Peyer's patch (tissue), 4 donors: ENCODE measurements at regions not wholly inside any gene's neighbourhood (a gene's known extent, or its start where the extent isn't known, plus 50 kb on each side); places are given as distances from the start of the nearest gene placed in this dataset.

Source experiments
- CTCF ChIP-seq, 6 experiments: fragments of 450-650 bp in 4 of 6; fragments of 200-600 bp in 2 of 6; sonication (generic) in 1 of 6; IDR thresholded peaks; one replicate each; pipeline ENCODE4 v1.5.1; 2017 to 2019; ENCODE audit warnings: antibody characterized with exemption in 6 of 6, mild to moderate bottlenecking in 3 of 6, moderate library complexity in 1 of 6
- POLR2A ChIP-seq, 2 donors: fragments of 450-650 bp; IDR thresholded peaks; one replicate each; pipeline ENCODE4 v1.5.1; 2017; ENCODE audit warnings: antibody characterized with exemption in 2 of 2, mild to moderate bottlenecking in 2 of 2, moderate library complexity in 2 of 2

- TF ChIP-seq POLR2A (IDR thresholded peaks at IDR 0.05) (no peak), CTCF (IDR thresholded peaks at IDR 0.05) (no peak)
Measured at GRCh38 chr6:156348849-156349248, 428.3 kb upstream of the ARID1B start.
